MCF 10A (cell line): ENCODE measurements at regions not wholly inside any gene's neighbourhood (a gene's known extent, or its start where the extent isn't known, plus 50 kb on each side); places are given as distances from the start of the nearest gene placed in this dataset.
"Not testable (repeated sequence)": the region's sequence is repeated elsewhere in the genome, so short reads cannot be mapped to it uniquely, and the experiment has no call there.

Source experiments
- BruUV-seq: library from RNA; stranded (reverse); fragments of 400-500 nt; replicated peaks from 2 replicates; lab custom pipeline; 2021; lab: Mats Ljungman, UMichigan
- CTCF ChIA-PET: fragments of 300-600 bp; sonication (Branson Sonifier 250); formaldehyde crosslinking; extraction: SDS; loops from one replicate; lab custom pipeline; 2021; ENCODE audit warnings: antibody characterized with exemption, inconsistent platforms; lab: Yijun Ruan, JAX
- POLR2A ChIA-PET: fragments of 300-600, 350-650 bp; sonication (Branson Sonifier 250); formaldehyde crosslinking; extraction: SDS; loops from one replicate; lab custom pipeline; 2020; ENCODE audit warnings: antibody characterized with exemption, inconsistent platforms; lab: Yijun Ruan, JAX
- DNase-seq: peaks from one replicate; pipeline ENCODE4 v3.0.0-alpha.2; 2018; ENCODE audit not compliant: unreplicated experiment
- H3K27ac Mint-ChIP-seq: one replicate; pipeline ENCODE4 v1.8.0; 2022; ENCODE audit warnings: mild to moderate bottlenecking, low read depth, mixed read lengths; ENCODE audit not compliant: unreplicated experiment
- H3K27me3 Mint-ChIP-seq: one replicate; pipeline ENCODE4 v1.8.0; 2022; ENCODE audit warnings: mixed read lengths; ENCODE audit not compliant: insufficient read depth, unreplicated experiment
- H3K36me3 Mint-ChIP-seq: one replicate; pipeline ENCODE4 v1.8.0; 2022; ENCODE audit warnings: mild to moderate bottlenecking, moderate library complexity, mixed read lengths; ENCODE audit not compliant: insufficient read depth, unreplicated experiment
- H3K4me1 Mint-ChIP-seq: one replicate; pipeline ENCODE4 v1.8.0; 2022; ENCODE audit warnings: mixed read lengths; ENCODE audit not compliant: insufficient read depth, unreplicated experiment
- H3K4me3 Mint-ChIP-seq: one replicate; pipeline ENCODE4 v1.8.0; 2022; ENCODE audit warnings: mild to moderate bottlenecking, moderate library complexity, mixed read lengths; ENCODE audit not compliant: unreplicated experiment
- H3K9me3 Mint-ChIP-seq: one replicate; pipeline ENCODE4 v1.8.0; 2022; ENCODE audit warnings: mixed read lengths; ENCODE audit not compliant: unreplicated experiment
- intact Hi-C: fragments of 100-400 bp; cut with micrococcal nuclease; formaldehyde crosslinking; loops from 2 replicates; pipeline ENCODE4 v1.14.1; 2022
- TF ChIP-seq, protein P1 (sequence below): fragments of 200-600 bp; IDR thresholded peaks from one replicate; pipeline ENCODE4 v1.8.0; 2022; ENCODE audit warnings: antibody characterized with exemption, mild to moderate bottlenecking; ENCODE audit not compliant: unreplicated experiment

DNA sequence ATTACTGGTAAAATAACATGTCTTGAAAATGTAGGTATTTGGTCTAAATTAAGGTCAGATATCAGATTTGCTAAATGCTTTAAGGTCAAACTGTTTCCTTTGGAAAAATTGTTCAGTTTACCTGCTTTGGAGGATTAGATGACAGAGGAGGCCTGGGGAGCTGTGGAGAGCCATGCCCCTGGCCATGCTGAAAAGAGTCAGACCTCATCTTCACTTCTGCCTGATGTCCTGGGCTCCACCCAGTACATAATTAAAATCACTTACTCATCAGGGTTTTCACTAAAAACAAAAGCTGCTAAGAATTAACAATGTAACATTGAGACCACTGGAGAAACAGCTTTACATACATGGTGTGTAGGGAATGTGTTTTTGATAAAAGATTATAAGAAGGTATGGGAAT is 60.8 kb upstream of the UNC93A start:
- intact Hi-C loops, result no loop called here
- Mint-ChIP-seq H3K9me3 (no peaks in the 10 kb centered on the region), H3K27ac (no peak overlapping the region), H3K4me3 (no peak overlapping the region), H3K27me3 (peaks cover 100% of the 10 kb centered on the region), H3K36me3 (peaks cover 4% of the 10 kb centered on the region), H3K4me1 (no peaks in the 10 kb centered on the region)
- TF ChIP-seq, protein P1, sequence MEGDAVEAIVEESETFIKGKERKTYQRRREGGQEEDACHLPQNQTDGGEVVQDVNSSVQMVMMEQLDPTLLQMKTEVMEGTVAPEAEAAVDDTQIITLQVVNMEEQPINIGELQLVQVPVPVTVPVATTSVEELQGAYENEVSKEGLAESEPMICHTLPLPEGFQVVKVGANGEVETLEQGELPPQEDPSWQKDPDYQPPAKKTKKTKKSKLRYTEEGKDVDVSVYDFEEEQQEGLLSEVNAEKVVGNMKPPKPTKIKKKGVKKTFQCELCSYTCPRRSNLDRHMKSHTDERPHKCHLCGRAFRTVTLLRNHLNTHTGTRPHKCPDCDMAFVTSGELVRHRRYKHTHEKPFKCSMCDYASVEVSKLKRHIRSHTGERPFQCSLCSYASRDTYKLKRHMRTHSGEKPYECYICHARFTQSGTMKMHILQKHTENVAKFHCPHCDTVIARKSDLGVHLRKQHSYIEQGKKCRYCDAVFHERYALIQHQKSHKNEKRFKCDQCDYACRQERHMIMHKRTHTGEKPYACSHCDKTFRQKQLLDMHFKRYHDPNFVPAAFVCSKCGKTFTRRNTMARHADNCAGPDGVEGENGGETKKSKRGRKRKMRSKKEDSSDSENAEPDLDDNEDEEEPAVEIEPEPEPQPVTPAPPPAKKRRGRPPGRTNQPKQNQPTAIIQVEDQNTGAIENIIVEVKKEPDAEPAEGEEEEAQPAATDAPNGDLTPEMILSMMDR, result no peak
- ChIA-PET POLR2A (interaction anchor here (0.6 kb wide), 2 partner anchors 60 to 1665 kb away, joined by 3 to 4 read pairs; no protein-coding TSS in a partner anchor), CTCF (no interaction called here)
- no TSS peak for BruUV-seq
- DNase-seq, result no peak

DNA sequence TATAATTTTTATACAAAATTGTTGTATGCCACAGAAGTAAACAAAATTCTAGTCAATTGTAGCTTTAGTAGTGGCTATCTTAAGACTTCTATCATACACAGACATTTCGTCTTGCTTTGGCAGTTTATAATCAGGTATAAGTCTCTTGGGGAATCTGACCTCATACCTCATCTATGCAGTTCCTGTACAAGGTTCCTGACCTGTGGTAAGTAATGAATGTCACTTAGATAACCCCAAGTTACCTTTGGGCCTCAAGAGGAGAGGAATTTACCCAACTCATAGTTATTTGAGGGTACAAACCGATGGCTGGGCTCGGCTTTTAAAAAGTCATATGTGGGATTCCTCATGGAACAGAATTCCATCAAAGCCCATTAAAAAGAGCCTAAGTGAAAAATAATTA is 58.8 kb upstream of the UNC93A start:
- no peak overlapping the region for H3K4me3 Mint-ChIP-seq
- H3K4me1 Mint-ChIP-seq, result no peaks in the 10 kb centered on the region
- peaks cover 86% of the 10 kb centered on the region for H3K27me3 Mint-ChIP-seq
- ChIA-PET POLR2A (interaction anchor here (0.6 to 1.0 kb wide), 2 partner anchors 11 to 119 kb away, joined by 3 to 4 read pairs; no protein-coding TSS in a partner anchor), CTCF (no interaction called here)
- BruUV-seq, result no TSS peak
- no peaks in the 10 kb centered on the region for H3K36me3 Mint-ChIP-seq
- H3K27ac Mint-ChIP-seq, result no peak overlapping the region
- H3K9me3 Mint-ChIP-seq, result no peaks in the 10 kb centered on the region
- DNase-seq, result no peak
- TF ChIP-seq, protein P1, result no peak
- intact Hi-C loops, result no loop called here

DNA sequence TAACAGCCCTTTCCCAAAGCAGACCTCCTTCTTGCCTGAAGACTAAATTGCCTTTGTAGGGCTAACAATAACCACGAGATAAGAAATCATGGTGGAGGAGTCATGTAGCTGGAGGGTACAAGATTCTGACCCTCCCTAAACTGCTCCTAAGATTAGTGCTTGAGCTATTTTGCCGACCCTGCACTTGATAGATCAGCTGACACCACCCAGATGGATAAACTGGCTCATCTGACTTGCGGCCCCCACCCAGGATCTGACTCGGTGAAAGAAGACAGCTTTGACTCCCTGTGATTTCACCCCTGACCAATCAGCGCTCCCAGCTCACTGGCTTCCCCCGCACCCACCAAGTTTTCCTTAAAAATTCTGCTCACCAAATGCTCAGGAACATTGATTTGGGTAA is 57.6 kb upstream of the UNC93A start:
- TF ChIP-seq, protein P1, result no peak
- ChIA-PET POLR2A (no interaction called here), CTCF (no interaction called here)
- H3K4me1 Mint-ChIP-seq, result no peaks in the 10 kb centered on the region
- H3K4me3 Mint-ChIP-seq, result no peak overlapping the region
- no TSS peak for BruUV-seq
- intact Hi-C loops, result no loop called here
- no peaks in the 10 kb centered on the region for H3K9me3 Mint-ChIP-seq
- no peaks in the 10 kb centered on the region for H3K36me3 Mint-ChIP-seq
- no peak overlapping the region for H3K27ac Mint-ChIP-seq
- no peak for DNase-seq
- H3K27me3 Mint-ChIP-seq, result peaks cover 84% of the 10 kb centered on the region

DNA sequence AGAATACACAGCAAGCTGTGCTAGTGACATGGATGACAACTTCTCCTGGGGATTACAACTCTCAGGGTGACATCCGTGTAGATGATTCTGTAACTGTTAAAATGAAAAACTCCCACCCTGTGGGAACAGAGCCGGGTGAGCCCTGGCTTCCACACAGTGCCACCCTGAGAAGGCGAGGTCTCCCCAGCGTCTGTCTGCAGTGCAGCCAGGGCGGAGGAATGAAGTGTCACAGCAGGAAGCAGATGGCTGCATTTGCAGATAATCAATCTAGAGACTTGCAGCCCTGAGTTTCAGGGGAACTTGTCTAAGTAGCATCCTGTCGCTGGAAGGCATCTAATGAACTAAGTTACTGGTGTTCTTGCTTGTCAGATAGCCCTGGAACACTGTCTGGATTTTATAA is 56.5 kb upstream of the UNC93A start:
- intact Hi-C loops, H3K4me3 Mint-ChIP-seq, H3K4me1 Mint-ChIP-seq, BruUV-seq, H3K9me3 Mint-ChIP-seq, DNase-seq, H3K27ac Mint-ChIP-seq, POLR2A ChIA-PET, CTCF ChIA-PET, H3K36me3 Mint-ChIP-seq: not testable (repeated sequence)
- H3K27me3 Mint-ChIP-seq, result peaks cover 73% of the 10 kb centered on the region

DNA sequence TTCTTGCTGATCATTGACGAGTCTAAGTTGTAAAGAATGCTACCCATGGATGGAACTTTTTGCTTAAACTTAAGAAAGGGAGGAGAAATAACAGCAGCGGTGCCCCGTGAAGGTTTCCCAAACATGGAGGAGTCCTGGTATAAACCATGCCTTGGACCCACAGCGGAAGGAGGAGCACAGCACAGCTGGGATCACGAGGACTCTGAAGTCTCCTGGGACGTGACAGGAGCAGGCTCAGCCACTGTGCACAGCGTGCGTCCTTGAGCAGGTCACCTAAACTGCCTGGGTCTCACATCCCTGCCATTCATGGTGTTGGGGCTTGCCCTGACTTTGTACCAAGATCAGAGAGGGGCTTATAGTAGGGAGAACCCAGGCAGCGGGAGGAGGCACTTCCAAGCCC is 56.1 kb upstream of the UNC93A start:
- no peak overlapping the region for H3K27ac Mint-ChIP-seq
- H3K4me3 Mint-ChIP-seq, result no peak overlapping the region
- no peaks in the 10 kb centered on the region for H3K4me1 Mint-ChIP-seq
- peaks cover 69% of the 10 kb centered on the region for H3K27me3 Mint-ChIP-seq
- TF ChIP-seq, protein P1, result no peak
- POLR2A ChIA-PET, result no interaction called here
- no peaks in the 10 kb centered on the region for H3K9me3 Mint-ChIP-seq
- DNase-seq, result no peak
- intact Hi-C loops, result no loop called here
- no TSS peak for BruUV-seq
- H3K36me3 Mint-ChIP-seq, result no peaks in the 10 kb centered on the region
- CTCF ChIA-PET, result no interaction called here
